K562 (cell line): ENCODE measurements at regions not wholly inside any gene's neighbourhood (a gene's known extent, or its start where the extent isn't known, plus 50 kb on each side); places are given as distances from the start of the nearest gene placed in this dataset.
A peak's percentile ranks its signal among the peaks of the same experiment; 100 is the strongest.

ENCODE experiments used
- CCNT2 ChIP-seq: IDR thresholded peaks from 2 replicates; pipeline ENCODE4 v1.6.1; 2011; ENCODE audit warnings: borderline replicate concordance, low read depth, mild to moderate bottlenecking, moderate library complexity, mixed read lengths, low read length; ENCODE audit not compliant: insufficient read length; ENCODE audit errors: extremely low read depth
- ELF2 ChIP-seq: fragments of 250-450 bp; sonication (Bioruptor Pico); IDR thresholded peaks from 2 replicates; pipeline ENCODE4 v1.5.0; 2021; ENCODE audit warnings: mild to moderate bottlenecking
- ESRRA ChIP-seq: fragments of 450-650 bp; IDR thresholded peaks from 2 replicates; pipeline ENCODE4 v1.6.1; 2014; ENCODE audit warnings: low read depth, mild to moderate bottlenecking, moderate library complexity, borderline replicate concordance
- FOXA3 ChIP-seq, 2 experiments: fragments of 450-650 bp in 1 of 2; sonication (generic) in 1 of 2; formaldehyde crosslinking; IDR thresholded peaks in 1 of 2; conservative IDR thresholded peaks in 1 of 2; 2 replicates each; pipeline versions ENCODE4 v1.4.0 to v1.8.0; 2020 to 2022; ENCODE audit warnings: mild to moderate bottlenecking in 2 of 2, missing genetic modification reagents in 1 of 2
- FOXK1 ChIP-seq: sonication (generic); formaldehyde crosslinking; IDR thresholded peaks from 2 replicates; pipeline ENCODE4 v1.8.0; 2022; ENCODE audit warnings: missing genetic modification reagents, mild to moderate bottlenecking, borderline replicate concordance
- JUNB ChIP-seq: fragments of 450-650 bp; formaldehyde crosslinking; conservative IDR thresholded peaks from 2 replicates; pipeline ENCODE4 v1.4.0; 2020; ENCODE audit warnings: mild to moderate bottlenecking
- JUND ChIP-seq, 2 experiments: IDR thresholded peaks; 2 replicates in 1 of 2; 3 replicates in 1 of 2; pipeline ENCODE4 v1.6.1; 2011; ENCODE audit warnings: borderline replicate concordance in 2 of 2, low read depth in 2 of 2, low read length in 2 of 2, improper control_type of control experiment in 1 of 2, missing biosample characterization in 1 of 2, missing genetic modification characterization in 1 of 2, missing genetic modification reagents in 1 of 2
- KLF6 ChIP-seq: fragments of 250-450 bp; sonication (Bioruptor Pico); IDR thresholded peaks from 2 replicates; pipeline ENCODE4 v1.4.0; 2020; ENCODE audit warnings: mild to moderate bottlenecking, moderate library complexity, borderline replicate concordance
- NR2C1 ChIP-seq, 2 experiments: fragments of 450-650 bp; IDR thresholded peaks; 2 replicates each; pipeline ENCODE4 v1.6.1; 2017; ENCODE audit warnings: mild to moderate bottlenecking in 2 of 2, antibody characterized with exemption in 1 of 2, inconsistent platforms in 1 of 2, missing compliant biosample characterization in 1 of 2, missing genetic modification characterization in 1 of 2
- SIRT6 ChIP-seq: IDR thresholded peaks from one replicate; pipeline ENCODE4 v1.6.1; 2012; ENCODE audit warnings: low read depth, mild to moderate bottlenecking, control low read depth, inconsistent platforms, low read length, moderate library complexity
- SP1 ChIP-seq: sonication (generic); formaldehyde crosslinking; IDR thresholded peaks from 2 replicates; pipeline ENCODE4 v1.8.1; 2022; ENCODE audit warnings: mild to moderate bottlenecking, missing genetic modification reagents
- TRIM24 ChIP-seq, 2 experiments: fragments of 450-650 bp; IDR thresholded peaks; 2 replicates each; pipeline ENCODE4 v1.6.1; 2016
- ZNF76 ChIP-seq: fragments of 250-450 bp; sonication (Bioruptor Pico); IDR thresholded peaks from 2 replicates; pipeline ENCODE4 v1.4.0; 2020; ENCODE audit warnings: mild to moderate bottlenecking, moderate library complexity, borderline replicate concordance
- TF ChIP-seq, protein P1 (sequence below): fragments of 250-450 bp; sonication (Bioruptor Pico); IDR thresholded peaks from 2 replicates; pipeline ENCODE4 v1.4.0; 2020; ENCODE audit warnings: mild to moderate bottlenecking, moderate library complexity, borderline replicate concordance
- TF ChIP-seq, protein P2 (sequence below): conservative IDR thresholded peaks from 2 replicates; pipeline ENCODE4 v1.6.1; 2011; ENCODE audit warnings: low read depth, mild to moderate bottlenecking, low read length; ENCODE audit not compliant: control insufficient read depth
- TF ChIP-seq, protein P3 (sequence below): sonication (generic); formaldehyde crosslinking; IDR thresholded peaks from 2 replicates; pipeline ENCODE4 v1.8.1; 2023; ENCODE audit warnings: mild to moderate bottlenecking, missing genetic modification reagents
- TF ChIP-seq, protein P4 (sequence below), 2 experiments: fragments of 450-650 bp in 1 of 2; IDR thresholded peaks; 2 replicates each; pipeline ENCODE4 v1.6.1; 2011 to 2017; ENCODE audit warnings: low read depth in 2 of 2, antibody characterized with exemption in 1 of 2, borderline replicate concordance in 1 of 2, low read length in 1 of 2, mild to moderate bottlenecking in 1 of 2, mixed read lengths in 1 of 2; ENCODE audit not compliant: control insufficient read depth in 1 of 2

DNA sequence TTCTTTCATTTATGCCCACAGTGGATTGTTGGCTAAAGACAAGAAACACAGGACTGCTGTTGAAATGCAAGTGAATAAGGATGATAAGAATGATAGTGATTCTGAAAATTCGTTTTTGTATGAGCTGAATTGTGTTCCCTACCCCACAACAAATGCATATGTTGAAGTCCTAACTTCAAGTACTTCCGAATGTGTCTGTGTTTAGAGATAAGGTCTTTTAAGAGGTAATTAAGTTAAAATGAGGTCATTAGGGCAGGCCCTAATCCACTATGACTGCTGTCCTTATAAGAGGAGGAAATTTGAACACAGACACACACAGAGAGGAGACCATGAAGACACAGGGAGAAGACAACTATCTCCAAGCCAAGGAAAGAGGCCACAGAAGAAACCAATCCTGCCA lies 126.6 kb upstream of the ACSL4 start (continued):
- TF ChIP-seq CCNT2 (no peak), ESRRA (no peak), ZNF76 (CRISPR knock-in tag) (no peak), KLF6 (no peak), JUNB (CRISPR knock-in tag) (no peak), NR2C1 (IDR thresholded peaks at IDR 0.05) (no peak), NR2C1 (tag; IDR thresholded peaks at IDR 0.05) (no peak), SIRT6 (no peak), FOXA3 (CRISPR knock-in tag; conservative IDR thresholded peaks at IDR 0.05 in 1 of 2, IDR thresholded peaks at IDR 0.05 in 1 of 2) (no peak), JUND (IDR thresholded peaks at IDR 0.05; ENCODE audit: borderline replicate concordance, low read depth, low read length) (peak; percentile 47; the same call in 1 of the 2 replicates), JUND (tag; IDR thresholded peaks at IDR 0.05; ENCODE audit: borderline replicate concordance, low read depth, low read length) (0 out of 3 replicates have a peak, but pooled peaks have one; percentile 42), SP1 (no peak), FOXK1 (CRISPR knock-in tag) (no peak), TRIM24 (IDR thresholded peaks at IDR 0.05) (no peak), ELF2 (CRISPR knock-in tag) (no peak)
- TF ChIP-seq, protein P1, sequence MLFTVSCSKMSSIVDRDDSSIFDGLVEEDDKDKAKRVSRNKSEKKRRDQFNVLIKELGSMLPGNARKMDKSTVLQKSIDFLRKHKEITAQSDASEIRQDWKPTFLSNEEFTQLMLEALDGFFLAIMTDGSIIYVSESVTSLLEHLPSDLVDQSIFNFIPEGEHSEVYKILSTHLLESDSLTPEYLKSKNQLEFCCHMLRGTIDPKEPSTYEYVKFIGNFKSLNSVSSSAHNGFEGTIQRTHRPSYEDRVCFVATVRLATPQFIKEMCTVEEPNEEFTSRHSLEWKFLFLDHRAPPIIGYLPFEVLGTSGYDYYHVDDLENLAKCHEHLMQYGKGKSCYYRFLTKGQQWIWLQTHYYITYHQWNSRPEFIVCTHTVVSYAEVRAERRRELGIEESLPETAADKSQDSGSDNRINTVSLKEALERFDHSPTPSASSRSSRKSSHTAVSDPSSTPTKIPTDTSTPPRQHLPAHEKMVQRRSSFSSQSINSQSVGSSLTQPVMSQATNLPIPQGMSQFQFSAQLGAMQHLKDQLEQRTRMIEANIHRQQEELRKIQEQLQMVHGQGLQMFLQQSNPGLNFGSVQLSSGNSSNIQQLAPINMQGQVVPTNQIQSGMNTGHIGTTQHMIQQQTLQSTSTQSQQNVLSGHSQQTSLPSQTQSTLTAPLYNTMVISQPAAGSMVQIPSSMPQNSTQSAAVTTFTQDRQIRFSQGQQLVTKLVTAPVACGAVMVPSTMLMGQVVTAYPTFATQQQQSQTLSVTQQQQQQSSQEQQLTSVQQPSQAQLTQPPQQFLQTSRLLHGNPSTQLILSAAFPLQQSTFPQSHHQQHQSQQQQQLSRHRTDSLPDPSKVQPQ (CRISPR knock-in tag), result no peak
- TF ChIP-seq, protein P2, sequence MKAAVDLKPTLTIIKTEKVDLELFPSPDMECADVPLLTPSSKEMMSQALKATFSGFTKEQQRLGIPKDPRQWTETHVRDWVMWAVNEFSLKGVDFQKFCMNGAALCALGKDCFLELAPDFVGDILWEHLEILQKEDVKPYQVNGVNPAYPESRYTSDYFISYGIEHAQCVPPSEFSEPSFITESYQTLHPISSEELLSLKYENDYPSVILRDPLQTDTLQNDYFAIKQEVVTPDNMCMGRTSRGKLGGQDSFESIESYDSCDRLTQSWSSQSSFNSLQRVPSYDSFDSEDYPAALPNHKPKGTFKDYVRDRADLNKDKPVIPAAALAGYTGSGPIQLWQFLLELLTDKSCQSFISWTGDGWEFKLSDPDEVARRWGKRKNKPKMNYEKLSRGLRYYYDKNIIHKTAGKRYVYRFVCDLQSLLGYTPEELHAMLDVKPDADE, result no peak
- TF ChIP-seq, protein P3, sequence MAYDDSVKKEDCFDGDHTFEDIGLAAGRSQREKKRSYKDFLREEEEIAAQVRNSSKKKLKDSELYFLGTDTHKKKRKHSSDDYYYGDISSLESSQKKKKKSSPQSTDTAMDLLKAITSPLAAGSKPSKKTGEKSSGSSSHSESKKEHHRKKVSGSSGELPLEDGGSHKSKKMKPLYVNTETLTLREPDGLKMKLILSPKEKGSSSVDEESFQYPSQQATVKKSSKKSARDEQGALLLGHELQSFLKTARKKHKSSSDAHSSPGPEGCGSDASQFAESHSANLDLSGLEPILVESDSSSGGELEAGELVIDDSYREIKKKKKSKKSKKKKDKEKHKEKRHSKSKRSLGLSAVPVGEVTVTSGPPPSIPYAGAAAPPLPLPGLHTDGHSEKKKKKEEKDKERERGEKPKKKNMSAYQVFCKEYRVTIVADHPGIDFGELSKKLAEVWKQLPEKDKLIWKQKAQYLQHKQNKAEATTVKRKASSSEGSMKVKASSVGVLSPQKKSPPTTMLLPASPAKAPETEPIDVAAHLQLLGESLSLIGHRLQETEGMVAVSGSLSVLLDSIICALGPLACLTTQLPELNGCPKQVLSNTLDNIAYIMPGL, result no peak
- TF ChIP-seq, protein P4, sequence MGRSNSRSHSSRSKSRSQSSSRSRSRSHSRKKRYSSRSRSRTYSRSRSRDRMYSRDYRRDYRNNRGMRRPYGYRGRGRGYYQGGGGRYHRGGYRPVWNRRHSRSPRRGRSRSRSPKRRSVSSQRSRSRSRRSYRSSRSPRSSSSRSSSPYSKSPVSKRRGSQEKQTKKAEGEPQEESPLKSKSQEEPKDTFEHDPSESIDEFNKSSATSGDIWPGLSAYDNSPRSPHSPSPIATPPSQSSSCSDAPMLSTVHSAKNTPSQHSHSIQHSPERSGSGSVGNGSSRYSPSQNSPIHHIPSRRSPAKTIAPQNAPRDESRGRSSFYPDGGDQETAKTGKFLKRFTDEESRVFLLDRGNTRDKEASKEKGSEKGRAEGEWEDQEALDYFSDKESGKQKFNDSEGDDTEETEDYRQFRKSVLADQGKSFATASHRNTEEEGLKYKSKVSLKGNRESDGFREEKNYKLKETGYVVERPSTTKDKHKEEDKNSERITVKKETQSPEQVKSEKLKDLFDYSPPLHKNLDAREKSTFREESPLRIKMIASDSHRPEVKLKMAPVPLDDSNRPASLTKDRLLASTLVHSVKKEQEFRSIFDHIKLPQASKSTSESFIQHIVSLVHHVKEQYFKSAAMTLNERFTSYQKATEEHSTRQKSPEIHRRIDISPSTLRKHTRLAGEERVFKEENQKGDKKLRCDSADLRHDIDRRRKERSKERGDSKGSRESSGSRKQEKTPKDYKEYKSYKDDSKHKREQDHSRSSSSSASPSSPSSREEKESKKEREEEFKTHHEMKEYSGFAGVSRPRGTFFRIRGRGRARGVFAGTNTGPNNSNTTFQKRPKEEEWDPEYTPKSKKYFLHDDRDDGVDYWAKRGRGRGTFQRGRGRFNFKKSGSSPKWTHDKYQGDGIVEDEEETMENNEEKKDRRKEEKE (IDR thresholded peaks at IDR 0.05; ENCODE audit: borderline replicate concordance in 1 of 2, control insufficient read depth in 1 of 2, low read depth in 2 of 2, low read length in 1 of 2), result no peak
